GM23338 (cell line): ENCODE measurements at regions not wholly inside any gene's neighbourhood (a gene's known extent, or its start where the extent isn't known, plus 50 kb on each side); places are given as distances from the start of the nearest gene placed in this dataset.

ENCODE experiments used
- CREB1 ChIP-seq: fragments of 250-450 bp; sonication (Bioruptor Pico); IDR thresholded peaks from 2 replicates; pipeline ENCODE4 v1.5.0; 2020; ENCODE audit warnings: low read depth, mild to moderate bottlenecking, moderate library complexity
- EZH2 ChIP-seq: fragments of 200-600 bp; sonication (generic); IDR thresholded peaks from one replicate; pipeline ENCODE4 v1.8.0; 2017; ENCODE audit warnings: antibody characterized with exemption, mild to moderate bottlenecking, low read depth; ENCODE audit not compliant: unreplicated experiment
- EZH2phosphoT487 ChIP-seq: fragments of 200-600 bp; sonication (generic); IDR thresholded peaks from one replicate; pipeline ENCODE4 v1.8.1; 2018; ENCODE audit warnings: antibody characterized with exemption; ENCODE audit not compliant: unreplicated experiment
- JUNB ChIP-seq: IDR thresholded peaks from one replicate; pipeline ENCODE4 v1.6.1; 2016; ENCODE audit warnings: antibody characterized with exemption; ENCODE audit not compliant: unreplicated experiment
- POLR2AphosphoS5 ChIP-seq: IDR thresholded peaks from 2 replicates; pipeline ENCODE4 v1.6.1; 2016; ENCODE audit warnings: antibody characterized with exemption, low read depth
- ZNF331 ChIP-seq: fragments of 250-450 bp; sonication (Bioruptor Pico); IDR thresholded peaks from 2 replicates; pipeline ENCODE4 v1.5.0; 2020; ENCODE audit warnings: low read depth, mild to moderate bottlenecking, moderate library complexity
- TF ChIP-seq, protein P1 (sequence below), 2 experiments: fragments of 200-600 bp in 1 of 2; sonication (generic) in 1 of 2; conservative IDR thresholded peaks; 2 replicates each; pipeline versions ENCODE4 v1.5.1 to v1.6.1; 2016 to 2017; ENCODE audit warnings: antibody characterized with exemption in 2 of 2, low read depth in 2 of 2, mild to moderate bottlenecking in 2 of 2, moderate library complexity in 1 of 2

DNA sequence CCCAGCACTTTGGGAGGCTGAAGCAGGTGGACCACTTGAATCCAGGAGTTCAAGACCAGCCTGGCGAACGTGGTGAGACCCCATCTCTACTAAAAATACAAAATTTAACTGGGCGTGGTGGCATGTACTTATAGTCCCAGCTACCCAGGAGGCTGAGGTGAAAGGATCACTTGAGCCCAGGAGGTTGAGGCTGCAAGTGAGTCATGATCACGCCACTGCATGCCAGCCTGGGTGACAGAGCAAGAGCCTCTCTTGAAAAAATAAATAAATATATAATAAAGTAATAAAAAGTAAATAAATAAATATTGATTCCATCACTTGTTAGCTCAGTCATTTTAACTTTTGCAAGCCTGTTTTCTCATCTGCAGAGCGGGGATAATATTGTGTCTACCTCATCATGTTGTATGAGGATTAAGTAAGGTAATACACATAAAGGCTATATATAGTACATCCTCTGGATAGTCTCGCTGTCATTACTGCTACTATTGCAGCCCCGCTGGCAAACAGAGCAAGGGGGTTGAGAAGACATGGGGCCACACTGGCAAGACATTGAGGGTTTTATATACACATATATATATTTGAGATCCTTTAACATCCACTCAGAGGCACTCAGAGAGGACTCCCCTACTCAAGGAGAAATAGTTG, 210.9 kb downstream of the C9orf152 start:
- TF ChIP-seq, protein P1, sequence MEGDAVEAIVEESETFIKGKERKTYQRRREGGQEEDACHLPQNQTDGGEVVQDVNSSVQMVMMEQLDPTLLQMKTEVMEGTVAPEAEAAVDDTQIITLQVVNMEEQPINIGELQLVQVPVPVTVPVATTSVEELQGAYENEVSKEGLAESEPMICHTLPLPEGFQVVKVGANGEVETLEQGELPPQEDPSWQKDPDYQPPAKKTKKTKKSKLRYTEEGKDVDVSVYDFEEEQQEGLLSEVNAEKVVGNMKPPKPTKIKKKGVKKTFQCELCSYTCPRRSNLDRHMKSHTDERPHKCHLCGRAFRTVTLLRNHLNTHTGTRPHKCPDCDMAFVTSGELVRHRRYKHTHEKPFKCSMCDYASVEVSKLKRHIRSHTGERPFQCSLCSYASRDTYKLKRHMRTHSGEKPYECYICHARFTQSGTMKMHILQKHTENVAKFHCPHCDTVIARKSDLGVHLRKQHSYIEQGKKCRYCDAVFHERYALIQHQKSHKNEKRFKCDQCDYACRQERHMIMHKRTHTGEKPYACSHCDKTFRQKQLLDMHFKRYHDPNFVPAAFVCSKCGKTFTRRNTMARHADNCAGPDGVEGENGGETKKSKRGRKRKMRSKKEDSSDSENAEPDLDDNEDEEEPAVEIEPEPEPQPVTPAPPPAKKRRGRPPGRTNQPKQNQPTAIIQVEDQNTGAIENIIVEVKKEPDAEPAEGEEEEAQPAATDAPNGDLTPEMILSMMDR (conservative IDR thresholded peaks at IDR 0.05; ENCODE audit: low read depth in 2 of 2): no peak
- TF ChIP-seq JUNB (no peak), EZH2 (no peak), EZH2phosphoT487 (no peak), CREB1 (CRISPR knock-in tag) (no peak), ZNF331 (CRISPR knock-in tag) (no peak), POLR2AphosphoS5 (no peak)
